H9 (cell line): ENCODE measurements at regions not wholly inside any gene's neighbourhood (a gene's known extent, or its start where the extent isn't known, plus 50 kb on each side); places are given as distances from the start of the nearest gene placed in this dataset.

Experiments used
- DNase-seq: peaks from one replicate; pipeline ENCODE4 v3.0.0-alpha.2; 2017
- H2AFZ ChIP-seq: one replicate; pipeline ENCODE4 v1.6.1; 2013; ENCODE audit warnings: mild to moderate bottlenecking, low read length, control low read depth, moderate library complexity
- H2AK5ac ChIP-seq: 2 replicates; pipeline ENCODE4 v1.6.1; 2013; ENCODE audit warnings: low read length, control low read depth, mixed read lengths; ENCODE audit not compliant: insufficient read length
- H2BK120ac ChIP-seq: one replicate; pipeline ENCODE4 v1.6.1; 2013; ENCODE audit warnings: low read depth, mild to moderate bottlenecking, low read length, control low read depth, inconsistent platforms; ENCODE audit not compliant: poor library complexity, severe bottlenecking
- H2BK12ac ChIP-seq: 2 replicates; pipeline ENCODE4 v1.6.1; 2013; ENCODE audit warnings: low read length, control low read depth, mixed read lengths, low read depth; ENCODE audit not compliant: insufficient read length
- H2BK15ac ChIP-seq: 2 replicates; pipeline ENCODE4 v1.6.1; 2013; ENCODE audit warnings: low read depth, low read length, control low read depth
- H2BK20ac ChIP-seq: one replicate; pipeline ENCODE4 v1.6.1; 2013; ENCODE audit warnings: low read depth, mild to moderate bottlenecking, low read length, control low read depth, inconsistent platforms; ENCODE audit not compliant: poor library complexity, severe bottlenecking
- H2BK5ac ChIP-seq: 2 replicates; pipeline ENCODE4 v1.6.1; 2013; ENCODE audit warnings: low read length, control low read depth, mixed read lengths; ENCODE audit not compliant: insufficient read length
- H3K14ac ChIP-seq: 2 replicates; pipeline ENCODE4 v1.6.1; 2013; ENCODE audit warnings: low read length, control low read depth; ENCODE audit not compliant: insufficient read depth
- H3K18ac ChIP-seq: 2 replicates; pipeline ENCODE4 v1.6.1; 2013; ENCODE audit warnings: low read depth, mild to moderate bottlenecking, mixed read lengths, low read length, control low read depth; ENCODE audit not compliant: insufficient read length
- H3K23ac ChIP-seq: 2 replicates; pipeline ENCODE4 v1.6.1; 2013; ENCODE audit warnings: low read length, control low read depth, mixed read lengths, low read depth; ENCODE audit not compliant: insufficient read length
- H3K23me2 ChIP-seq: 2 replicates; pipeline ENCODE4 v1.6.1; 2013; ENCODE audit warnings: low read depth, mild to moderate bottlenecking, mixed read lengths, low read length, control low read depth; ENCODE audit not compliant: insufficient read length, poor library complexity, severe bottlenecking
- H3K27ac ChIP-seq: 2 replicates; pipeline ENCODE4 v1.5.1; 2013; ENCODE audit warnings: low read length, control low read depth, mixed read lengths, low read depth; ENCODE audit not compliant: insufficient read length
- H3K27me3 ChIP-seq: 2 replicates; pipeline ENCODE4 v1.6.1; 2013; ENCODE audit warnings: low read length, control low read depth, inconsistent platforms; ENCODE audit not compliant: insufficient read depth
- H3K4ac ChIP-seq: 2 replicates; pipeline ENCODE4 v1.6.1; 2013; ENCODE audit warnings: low read depth, mild to moderate bottlenecking, control low read depth, inconsistent platforms, low read length, moderate library complexity
- H3K4me1 ChIP-seq: 2 replicates; pipeline ENCODE4 v1.6.1; 2013; ENCODE audit warnings: low read length, control low read depth, inconsistent platforms; ENCODE audit not compliant: insufficient read depth
- H3K4me2 ChIP-seq: 2 replicates; pipeline ENCODE4 v1.6.1; 2013; ENCODE audit warnings: low read length, control low read depth, mixed read lengths; ENCODE audit not compliant: insufficient read length, insufficient read depth
- H3K56ac ChIP-seq: 2 replicates; pipeline ENCODE4 v1.6.1; 2013; ENCODE audit warnings: low read depth, mild to moderate bottlenecking, mixed read lengths, low read length, control low read depth; ENCODE audit not compliant: insufficient read length
- H3K79me1 ChIP-seq: 2 replicates; pipeline ENCODE4 v1.6.1; 2013; ENCODE audit warnings: low read depth, mild to moderate bottlenecking, moderate library complexity, low read length, control low read depth, inconsistent platforms; ENCODE audit not compliant: insufficient read depth, poor library complexity, severe bottlenecking
- H3K79me2 ChIP-seq: 2 replicates; pipeline ENCODE4 v1.6.1; 2013; ENCODE audit warnings: low read length, control low read depth, inconsistent platforms; ENCODE audit not compliant: insufficient read depth
- H3K9ac ChIP-seq: 2 replicates; pipeline ENCODE4 v1.6.1; 2013; ENCODE audit warnings: low read length, control low read depth, mixed read lengths; ENCODE audit not compliant: insufficient read length; ENCODE audit errors: extremely low read depth
- H3K9me3 ChIP-seq: one replicate; pipeline ENCODE4 v1.6.1; 2013; ENCODE audit warnings: low read depth, low read length, inconsistent platforms; ENCODE audit not compliant: control insufficient read depth
- H3T11ph ChIP-seq: one replicate; pipeline ENCODE4 v1.6.1; 2013; ENCODE audit warnings: mild to moderate bottlenecking, low read length, control low read depth, inconsistent platforms
- H4K20me1 ChIP-seq: one replicate; pipeline ENCODE4 v1.6.1; 2013; ENCODE audit not compliant: control insufficient read depth, insufficient read length, insufficient read depth
- H4K5ac ChIP-seq: 2 replicates; pipeline ENCODE4 v1.6.1; 2013; ENCODE audit warnings: low read depth, mild to moderate bottlenecking, mixed read lengths, low read length, control low read depth; ENCODE audit not compliant: insufficient read length
- H4K8ac ChIP-seq: replicated peaks from 2 replicates; pipeline ENCODE4 v1.6.1; 2013; ENCODE audit warnings: low read length, control low read depth, mixed read lengths, low read depth; ENCODE audit not compliant: insufficient read length
- H4K91ac ChIP-seq: 2 replicates; pipeline ENCODE4 v1.6.1; 2013; ENCODE audit warnings: low read depth, mild to moderate bottlenecking, moderate library complexity, mixed read lengths, low read length, control low read depth; ENCODE audit not compliant: insufficient read length
- H3K27ac Mint-ChIP-seq, 3 experiments: 2 replicates in 2 of 3; 3 replicates in 1 of 3; pipeline ENCODE4 v1.8.0; 2020 to 2021; ENCODE audit warnings: mixed read lengths in 3 of 3, mild to moderate bottlenecking in 1 of 3, moderate library complexity in 1 of 3
- H3K27me3 Mint-ChIP-seq: 2 replicates; pipeline ENCODE4 v1.8.0; 2021; ENCODE audit warnings: low read depth, mild to moderate bottlenecking, moderate library complexity, mixed read lengths
- H3K36me3 Mint-ChIP-seq, 3 experiments: 2 replicates in 2 of 3; 3 replicates in 1 of 3; pipeline ENCODE4 v1.8.0; 2020 to 2021; ENCODE audit warnings: low read depth in 3 of 3, mixed read lengths in 3 of 3; ENCODE audit not compliant: insufficient read depth in 1 of 3
- H3K4me1 Mint-ChIP-seq, 2 experiments: 2 replicates each; pipeline ENCODE4 v1.8.0; 2020; ENCODE audit warnings: mixed read lengths in 2 of 2
- H3K4me3 Mint-ChIP-seq, 2 experiments: 2 replicates in 1 of 2; 3 replicates in 1 of 2; pipeline ENCODE4 v1.8.0; 2020 to 2021; ENCODE audit warnings: mild to moderate bottlenecking in 2 of 2, mixed read lengths in 2 of 2, moderate library complexity in 1 of 2
- H3K9me3 Mint-ChIP-seq, 2 experiments: 2 replicates in 1 of 2; 3 replicates in 1 of 2; pipeline ENCODE4 v1.8.0; 2020; ENCODE audit warnings: mild to moderate bottlenecking in 2 of 2, mixed read lengths in 2 of 2, moderate library complexity in 1 of 2
- TF ChIP-seq, protein P1 (sequence below): fragments of 200-600 bp; sonication (generic); conservative IDR thresholded peaks from 3 replicates; pipeline ENCODE4 v1.8.0; 2021; ENCODE audit warnings: antibody characterized with exemption, mild to moderate bottlenecking

DNA sequence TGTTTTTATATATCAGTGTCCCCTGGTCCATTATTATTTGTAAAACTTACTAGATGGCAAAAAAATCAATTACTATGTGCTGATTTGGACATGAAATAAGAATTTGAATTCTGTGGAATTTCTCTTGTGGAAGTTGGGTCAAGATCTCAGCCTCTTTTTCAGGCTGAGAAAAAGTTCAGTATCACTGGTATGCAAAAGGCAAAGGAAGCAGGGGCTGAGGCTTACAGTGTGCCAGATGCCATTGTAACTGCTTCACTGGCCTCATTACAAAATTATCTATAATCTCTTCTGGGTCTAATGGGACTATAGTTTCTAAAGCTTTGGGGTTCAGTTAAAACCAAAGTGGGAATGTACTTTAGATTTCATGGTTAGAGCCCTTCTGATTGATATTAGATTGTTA lies 125.9 kb upstream of the SLC7A14 start:
- no peak overlapping the region for H3K9ac ChIP-seq
- no peak overlapping the region for H2BK15ac ChIP-seq
- H3K4me3 Mint-ChIP-seq = no peak overlapping the region
- no peak overlapping the region for H3K56ac ChIP-seq
- H2BK120ac ChIP-seq = no peak overlapping the region
- no peaks in the 10 kb centered on the region for H3K27me3 ChIP-seq
- H3K79me2 ChIP-seq = no peaks in the 10 kb centered on the region
- H3K9me3 ChIP-seq = no peaks in the 10 kb centered on the region
- H2BK20ac ChIP-seq = no peak overlapping the region
- no peak for DNase-seq
- no peak overlapping the region for H4K91ac ChIP-seq
- no peak overlapping the region for H2AFZ ChIP-seq
- TF ChIP-seq, protein P1, sequence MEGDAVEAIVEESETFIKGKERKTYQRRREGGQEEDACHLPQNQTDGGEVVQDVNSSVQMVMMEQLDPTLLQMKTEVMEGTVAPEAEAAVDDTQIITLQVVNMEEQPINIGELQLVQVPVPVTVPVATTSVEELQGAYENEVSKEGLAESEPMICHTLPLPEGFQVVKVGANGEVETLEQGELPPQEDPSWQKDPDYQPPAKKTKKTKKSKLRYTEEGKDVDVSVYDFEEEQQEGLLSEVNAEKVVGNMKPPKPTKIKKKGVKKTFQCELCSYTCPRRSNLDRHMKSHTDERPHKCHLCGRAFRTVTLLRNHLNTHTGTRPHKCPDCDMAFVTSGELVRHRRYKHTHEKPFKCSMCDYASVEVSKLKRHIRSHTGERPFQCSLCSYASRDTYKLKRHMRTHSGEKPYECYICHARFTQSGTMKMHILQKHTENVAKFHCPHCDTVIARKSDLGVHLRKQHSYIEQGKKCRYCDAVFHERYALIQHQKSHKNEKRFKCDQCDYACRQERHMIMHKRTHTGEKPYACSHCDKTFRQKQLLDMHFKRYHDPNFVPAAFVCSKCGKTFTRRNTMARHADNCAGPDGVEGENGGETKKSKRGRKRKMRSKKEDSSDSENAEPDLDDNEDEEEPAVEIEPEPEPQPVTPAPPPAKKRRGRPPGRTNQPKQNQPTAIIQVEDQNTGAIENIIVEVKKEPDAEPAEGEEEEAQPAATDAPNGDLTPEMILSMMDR = no peak
- no peak overlapping the region for H2BK12ac ChIP-seq
- no peak overlapping the region for H3K18ac ChIP-seq
- H2BK5ac ChIP-seq = no peak overlapping the region
- H3K4me1 ChIP-seq = no peaks in the 10 kb centered on the region
- H4K8ac ChIP-seq = no peak overlapping the region
- H4K20me1 ChIP-seq = no peaks in the 10 kb centered on the region
- no peak overlapping the region for H3K27ac Mint-ChIP-seq
- H3K4me2 ChIP-seq = no peak overlapping the region
- H3K27ac ChIP-seq = no peak overlapping the region
- H3K14ac ChIP-seq = no peak overlapping the region
- H3K27me3 Mint-ChIP-seq = no peaks in the 10 kb centered on the region
- H3K9me3 Mint-ChIP-seq = peaks cover 9 to 18% of the 10 kb centered on the region in 2 experiments; a peak in 4 of 5 replicates
- H3K4me1 Mint-ChIP-seq = no peaks in the 10 kb centered on the region
- H2AK5ac ChIP-seq = no peak overlapping the region
- H3K23ac ChIP-seq = no peak overlapping the region
- no peak overlapping the region for H3K4ac ChIP-seq
- no peaks in the 10 kb centered on the region for H3K23me2 ChIP-seq
- H3K36me3 Mint-ChIP-seq = peaks cover 0 to 9% (median 0%) of the 10 kb centered on the region in 3 experiments; a peak in 2 of 7 replicates
- no peak overlapping the region for H4K5ac ChIP-seq
- no peak overlapping the region for H3T11ph ChIP-seq
- H3K79me1 ChIP-seq = no peaks in the 10 kb centered on the region
